ENCODE measurements at regions not wholly inside any gene's neighbourhood (a gene's known extent, or its start where the extent isn't known, plus 50 kb on each side); places are given as distances from the start of the nearest gene placed in this dataset.

- TF ChIP-seq CTCF (IDR thresholded peaks at IDR 0.05), result no peak
- ATAC-seq (no peak), DNase-seq (no peak)
- Histone ChIP-seq H3K4me3 (no peak overlapping the region), H3K27ac (peak overlapping the region; percentile 18 to 85 (median 74)), H3K36me3 (no peaks in the 10 kb centered on the region), H3K9me3 (peaks cover 0 to 3% (median 0%) of the 10 kb centered on the region in 11 donors), H3K27me3 (peaks cover 0 to 7% (median 0%) of the 10 kb centered on the region in 7 donors), H3K4me1 (peaks cover 0 to 49% (median 13%) of the 10 kb centered on the region in 9 donors)
- WGBS, 2 donors, result 90% methylated on average over 34 of the region's 34 CpGs
- intact Hi-C loops (cut with DNase I), result loop anchor here in 5 of 10 donors (5.0 to 10.0 kb wide), 5 partner anchors 168 to 418 kb away; partner anchors contain the start of gene COL6A3 (in 1 of the 5)
These were observed 71.4 kb downstream of the COPS8 start for GRCh38 chr2:237156857-237157779.

- Histone ChIP-seq H3K4me3 (no peak overlapping the region), H3K36me3 (no peaks in the 10 kb centered on the region), H3K4me1 (peaks cover 0 to 49% (median 13%) of the 10 kb centered on the region in 9 donors), H3K27ac (peak overlapping the region in 5 of 10 donors; percentile 64 to 82 (median 81)), H3K27me3 (peaks cover 0 to 7% (median 0%) of the 10 kb centered on the region in 7 donors), H3K9me3 (peaks cover 0 to 3% (median 0%) of the 10 kb centered on the region in 11 donors)
- no peak for ATAC-seq
- TF ChIP-seq CTCF (IDR thresholded peaks at IDR 0.05), result no peak
- DNase-seq, result no peak
- intact Hi-C loops (cut with DNase I), result loop anchor here in 5 of 10 donors (5.0 to 10.0 kb wide), 5 partner anchors 167 to 417 kb away; partner anchors contain the start of gene COL6A3 (in 1 of the 5)
These were observed 72.1 kb downstream of the COPS8 start for GRCh38 chr2:237157780-237158102.

GRCh38 chr2:237158194-237158593 lies 72.5 kb downstream of the COPS8 start:
- H3K27me3 ChIP-seq, result peaks cover 0 to 7% (median 0%) of the 10 kb centered on the region in 7 donors
- intact Hi-C loops (cut with DNase I), result loop anchor here in 5 of 10 donors (5.0 to 10.0 kb wide), 5 partner anchors 167 to 417 kb away; partner anchors contain the start of gene COL6A3 (in 1 of the 5)
- DNase-seq (no peak), ATAC-seq (no peak)
- peak overlapping the region in 3 of 10 donors; percentile 57 to 82 (median 81) for H3K27ac ChIP-seq
- H3K9me3 ChIP-seq, result peaks cover 0 to under 1% (median 0%) of the 10 kb centered on the region in 11 donors
- WGBS, 2 donors, result 97 to 99% methylated on average over 7 of the region's 7 CpGs
- H3K36me3 ChIP-seq, result no peaks in the 10 kb centered on the region
- no peak for TF ChIP-seq CTCF (IDR thresholded peaks at IDR 0.05)
- H3K4me1 ChIP-seq, result peaks cover 0 to 49% (median 13%) of the 10 kb centered on the region in 9 donors
- H3K4me3 ChIP-seq, result no peak overlapping the region

Measured in heart right ventricle (tissue), 16 donors.